ENCODE measurements at regions not wholly inside any gene's neighbourhood (a gene's known extent, or its start where the extent isn't known, plus 50 kb on each side); places are given as distances from the start of the nearest gene placed in this dataset.
A peak's percentile ranks its signal among the peaks of the same experiment; 100 is the strongest.

DNA sequence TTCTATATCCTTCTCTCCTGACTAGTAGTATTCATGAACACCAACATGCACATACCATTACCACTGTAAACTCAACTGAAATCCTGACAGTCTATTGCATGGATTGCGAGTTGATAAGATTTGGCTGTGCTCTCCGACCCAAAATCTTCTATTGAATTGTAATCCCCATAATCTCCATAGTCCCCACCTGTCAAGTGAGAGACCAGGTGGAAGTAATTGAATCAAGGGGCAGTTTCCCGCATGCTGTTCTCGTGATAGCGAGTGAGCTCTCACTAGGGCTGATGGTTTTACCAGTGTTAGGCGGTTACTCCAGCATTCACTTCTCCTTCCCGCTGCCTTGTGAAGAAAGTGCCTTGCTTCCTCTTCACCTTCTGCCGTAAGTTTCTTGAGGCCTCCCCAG lies 261.8 kb downstream of the PHF14 start:
- no peak for TF ChIP-seq CTCF (IDR thresholded peaks at IDR 0.05; ENCODE audit: insufficient read depth, low read length, poor library complexity, severe bottlenecking)
- H3K27me3 ChIP-seq (ENCODE audit: control insufficient read depth, insufficient read depth, low read length), result no peaks in the 10 kb centered on the region
- no peaks in the 10 kb centered on the region for H3K36me3 ChIP-seq (ENCODE audit: control insufficient read depth, insufficient read depth, low read length)
- DNase-seq (ENCODE audit: low read depth), result no peak
- H3K4me3 ChIP-seq (ENCODE audit: low read depth, low read length), result no peak overlapping the region

DNA sequence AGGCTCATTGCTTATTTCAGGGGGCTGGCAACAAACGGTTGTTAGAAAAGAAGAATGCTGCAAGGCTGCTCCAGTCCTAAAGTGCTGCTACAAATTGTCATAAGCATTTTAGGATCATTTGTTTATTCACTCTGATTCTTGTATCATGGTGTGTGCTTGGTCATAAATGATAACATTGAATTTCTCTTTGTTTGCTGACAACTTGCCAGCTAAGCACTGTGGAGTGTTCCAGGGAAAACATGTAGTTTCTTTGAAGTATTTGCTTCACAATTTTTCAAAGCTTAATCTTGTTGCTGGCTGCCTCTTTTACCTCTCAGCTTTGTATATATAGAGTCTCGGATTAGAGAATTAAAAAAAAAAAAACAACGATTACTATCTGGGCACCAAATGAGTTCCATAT lies 263.0 kb downstream of the PHF14 start:
- TF ChIP-seq CTCF (IDR thresholded peaks at IDR 0.05; ENCODE audit: insufficient read depth, low read length, poor library complexity, severe bottlenecking), result no peak
- Histone ChIP-seq H3K27me3 (ENCODE audit: control insufficient read depth, insufficient read depth, low read length) (no peaks in the 10 kb centered on the region), H3K36me3 (ENCODE audit: control insufficient read depth, insufficient read depth, low read length) (no peaks in the 10 kb centered on the region), H3K4me3 (ENCODE audit: low read depth, low read length) (no peak overlapping the region)
- DNase-seq (ENCODE audit: low read depth), result no peak

- no peaks in the 10 kb centered on the region for H3K27me3 ChIP-seq (ENCODE audit: control insufficient read depth, insufficient read depth, low read length)
- H3K4me3 ChIP-seq (ENCODE audit: low read depth, low read length), result peak overlapping the region; percentile 33
- TF ChIP-seq CTCF (IDR thresholded peaks at IDR 0.05; ENCODE audit: insufficient read depth, low read length, poor library complexity, severe bottlenecking), result no peak
- no peaks in the 10 kb centered on the region for H3K36me3 ChIP-seq (ENCODE audit: control insufficient read depth, insufficient read depth, low read length)
- DNase-seq (ENCODE audit: low read depth), result no peak
These were observed 264.1 kb downstream of the PHF14 start for GRCh38 chr7:11237742-11238141.

- no peak for TF ChIP-seq CTCF (IDR thresholded peaks at IDR 0.05; ENCODE audit: insufficient read depth, low read length, poor library complexity, severe bottlenecking)
- Histone ChIP-seq H3K4me3 (ENCODE audit: low read depth, low read length) (no peak overlapping the region), H3K27me3 (ENCODE audit: control insufficient read depth, insufficient read depth, low read length) (no peaks in the 10 kb centered on the region), H3K36me3 (ENCODE audit: control insufficient read depth, insufficient read depth, low read length) (no peaks in the 10 kb centered on the region)
- no peak for DNase-seq (ENCODE audit: low read depth)
These were observed 265.6 kb downstream of the PHF14 start for GRCh38 chr7:11239316-11239715.

GRCh38 chr7:11243739-11244138 lies 270.1 kb downstream of the PHF14 start:
- Histone ChIP-seq H3K4me3 (ENCODE audit: low read depth, low read length) (no peak overlapping the region), H3K27me3 (ENCODE audit: control insufficient read depth, insufficient read depth, low read length) (no peaks in the 10 kb centered on the region), H3K36me3 (ENCODE audit: control insufficient read depth, insufficient read depth, low read length) (no peaks in the 10 kb centered on the region)
- no peak for DNase-seq (ENCODE audit: low read depth)
- TF ChIP-seq CTCF (IDR thresholded peaks at IDR 0.05; ENCODE audit: insufficient read depth, low read length, poor library complexity, severe bottlenecking), result no peak

GRCh38 chr7:11244149-11244548 lies 270.5 kb downstream of the PHF14 start:
- Histone ChIP-seq H3K27me3 (ENCODE audit: control insufficient read depth, insufficient read depth, low read length) (no peaks in the 10 kb centered on the region), H3K4me3 (ENCODE audit: low read depth, low read length) (no peak overlapping the region), H3K36me3 (ENCODE audit: control insufficient read depth, insufficient read depth, low read length) (no peaks in the 10 kb centered on the region)
- DNase-seq (ENCODE audit: low read depth), result no peak
- no peak for TF ChIP-seq CTCF (IDR thresholded peaks at IDR 0.05; ENCODE audit: insufficient read depth, low read length, poor library complexity, severe bottlenecking)

Measured in kidney epithelial cell (primary cell).